HG03060 (cell line): ENCODE measurements at regions not wholly inside any gene's neighbourhood (a gene's known extent, or its start where the extent isn't known, plus 50 kb on each side); places are given as distances from the start of the nearest gene placed in this dataset.

ENCODE experiments used
- ATAC-seq: cut with Tn5 transposase; IDR thresholded peaks from one replicate; pipeline ENCODE4 v1.9.1; 2021; ENCODE audit warnings: low read depth, moderate number of reproducible peaks; ENCODE audit not compliant: unreplicated experiment

- no peak for ATAC-seq
Observed at GRCh38 chr16:79656553-79657115, 56.1 kb upstream of the MAF start.

- ATAC-seq: no peak
Observed at GRCh38 chr16:79653373-79653891, 52.9 kb upstream of the MAF start.

DNA sequence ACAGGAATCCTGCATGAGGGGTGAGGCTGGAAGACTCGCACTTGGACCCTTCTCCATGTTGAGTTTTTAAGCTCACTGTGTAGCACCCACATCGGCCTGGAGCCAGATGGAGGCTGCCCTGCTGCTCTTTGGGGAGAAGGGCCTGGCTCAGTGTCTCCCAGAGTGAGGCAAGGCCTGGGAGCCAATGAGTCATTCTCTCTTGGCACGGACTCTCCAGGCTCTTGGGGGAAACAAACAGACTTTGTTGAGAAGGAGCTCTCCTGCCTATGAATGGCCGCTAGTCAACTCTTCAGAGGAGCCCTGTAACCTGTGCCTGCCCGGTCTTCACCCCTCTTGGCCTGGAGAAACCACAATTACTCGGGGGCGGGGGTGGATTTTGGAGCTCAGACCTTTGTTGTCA lies 50.8 kb upstream of the MAF start:
- no peak for ATAC-seq
